Left renal pelvis (tissue), 4 donors: ENCODE measurements at regions not wholly inside any gene's neighbourhood (a gene's known extent, or its start where the extent isn't known, plus 50 kb on each side); places are given as distances from the start of the nearest gene placed in this dataset.
A peak's percentile ranks its signal among the peaks of the same experiment; 100 is the strongest.
"Not testable (repeated sequence)": the region's sequence is repeated elsewhere in the genome, so short reads cannot be mapped to it uniquely, and the experiment has no call there.

ENCODE experiments used
- DNase-seq, 4 donors: peaks; one replicate each; pipeline ENCODE4 v3.0.0-alpha.2; 2013; ENCODE audit warnings: low read depth in 4 of 4, low spot score in 3 of 4

DNA sequence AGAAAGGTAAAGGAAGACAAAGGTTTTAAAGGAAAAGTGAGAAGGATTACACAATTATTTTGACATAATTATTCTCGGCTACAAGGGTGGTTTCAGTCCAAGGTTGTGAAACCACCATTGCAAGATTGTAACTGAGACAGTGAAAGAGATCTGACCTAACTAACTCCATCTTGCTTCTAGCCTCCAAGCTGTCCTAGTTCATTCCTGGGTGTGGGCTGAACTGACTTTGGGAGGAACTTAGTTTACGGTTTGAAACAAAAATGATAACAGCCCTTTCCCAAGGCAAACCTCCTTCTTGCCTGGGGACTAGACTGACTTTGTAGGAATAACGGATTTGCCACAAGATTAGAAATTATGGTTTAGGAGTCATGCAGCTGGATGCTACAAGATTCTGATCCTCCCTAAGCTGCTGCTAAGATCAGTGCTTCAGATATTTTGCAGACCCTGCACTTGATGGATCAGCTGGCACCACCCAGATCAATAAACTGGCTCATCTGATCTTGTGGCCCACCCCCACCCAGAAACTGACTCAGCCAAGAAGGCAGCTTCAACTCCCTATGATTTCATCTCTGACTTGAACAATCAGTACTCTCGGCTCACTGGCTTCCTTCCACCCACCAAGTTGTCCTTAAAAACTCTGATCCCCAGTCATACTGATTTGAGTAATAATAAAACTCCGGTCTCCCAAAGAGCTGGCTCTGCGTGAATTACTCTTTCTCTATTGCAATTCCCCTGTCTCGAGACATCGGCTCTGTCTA lies 57.7 kb upstream of the AADACL2 start:
- no peak for DNase-seq

DNA sequence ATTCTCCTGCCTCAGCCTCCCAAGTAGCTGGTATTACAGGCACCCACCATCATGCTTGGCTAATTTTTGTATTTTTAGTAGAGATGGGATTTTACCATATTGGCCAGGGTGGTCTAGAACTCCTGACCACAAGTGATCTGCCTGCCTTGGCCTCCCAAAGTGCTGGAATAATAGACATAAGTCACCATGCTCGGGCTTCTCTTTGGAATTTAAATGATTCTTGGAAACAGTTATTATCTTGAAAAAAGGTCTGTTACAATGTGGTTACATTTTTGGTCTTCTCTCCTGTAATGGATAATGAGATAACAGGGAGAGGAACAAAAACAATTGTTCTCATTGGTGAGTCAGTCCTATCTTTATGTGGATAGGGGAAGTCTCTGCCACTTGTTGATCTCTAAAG lies 59.8 kb upstream of the AADACL2 start:
- no peak for DNase-seq

DNA sequence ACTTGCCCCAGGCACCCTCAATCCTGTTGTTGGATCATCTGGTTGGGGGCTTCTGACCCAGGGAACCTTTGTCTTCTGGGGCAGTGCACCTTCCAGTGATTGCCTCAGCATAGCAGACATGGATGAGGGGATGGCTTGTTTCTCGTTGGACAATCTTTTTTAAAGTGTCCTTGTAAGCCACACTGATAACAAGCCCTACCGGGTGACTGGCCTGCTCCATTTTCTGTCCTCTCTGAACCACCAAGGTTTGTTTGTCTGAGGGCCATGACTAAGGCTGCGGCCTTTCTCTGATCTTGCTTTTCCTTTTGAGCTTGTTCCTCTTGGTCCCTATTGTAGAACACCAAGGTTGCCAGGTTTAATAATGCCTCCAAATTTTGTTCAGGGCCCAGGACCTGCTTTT lies 66.0 kb upstream of the AADACL2 start:
- not testable (repeated sequence) for DNase-seq

DNA sequence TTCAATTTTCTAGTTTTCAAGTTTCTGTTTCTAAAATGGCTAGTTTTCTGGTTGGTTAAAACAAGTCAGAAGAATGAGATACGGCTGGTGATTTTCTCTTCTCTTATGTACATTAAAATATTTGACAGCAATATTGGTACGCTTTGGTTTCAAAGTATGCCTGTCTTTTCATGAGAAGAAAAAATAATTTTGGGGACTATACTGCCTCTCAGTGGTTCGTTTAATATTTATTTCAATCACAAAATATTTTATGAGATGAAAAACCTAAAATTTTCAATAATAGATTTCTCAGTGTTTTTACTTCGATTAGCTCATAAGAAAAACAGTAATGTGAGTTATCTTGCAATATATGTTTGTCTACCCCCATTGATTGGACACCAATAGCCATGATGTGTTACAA lies 72.8 kb upstream of the AADACL2 start:
- no peak for DNase-seq

DNA sequence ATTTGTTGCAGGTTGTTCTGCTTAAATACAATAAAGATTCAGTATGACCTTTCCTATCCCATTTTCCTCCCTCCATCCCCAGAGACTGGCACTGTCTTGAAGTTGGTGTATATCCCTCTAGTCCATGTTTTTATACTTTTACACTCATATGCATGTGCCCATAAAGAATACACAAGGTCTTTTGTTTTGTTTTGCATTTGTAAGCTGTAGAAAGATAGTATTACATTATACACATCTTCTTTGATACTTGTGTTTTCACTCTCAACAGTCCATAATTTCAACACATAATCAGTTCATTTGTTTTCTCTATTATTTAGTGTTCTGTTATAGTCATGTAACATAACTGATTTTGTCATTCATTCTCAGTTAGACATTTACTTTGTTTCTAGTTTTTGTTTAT lies 88.7 kb upstream of the AADACL2 start:
- no peak for DNase-seq

DNA sequence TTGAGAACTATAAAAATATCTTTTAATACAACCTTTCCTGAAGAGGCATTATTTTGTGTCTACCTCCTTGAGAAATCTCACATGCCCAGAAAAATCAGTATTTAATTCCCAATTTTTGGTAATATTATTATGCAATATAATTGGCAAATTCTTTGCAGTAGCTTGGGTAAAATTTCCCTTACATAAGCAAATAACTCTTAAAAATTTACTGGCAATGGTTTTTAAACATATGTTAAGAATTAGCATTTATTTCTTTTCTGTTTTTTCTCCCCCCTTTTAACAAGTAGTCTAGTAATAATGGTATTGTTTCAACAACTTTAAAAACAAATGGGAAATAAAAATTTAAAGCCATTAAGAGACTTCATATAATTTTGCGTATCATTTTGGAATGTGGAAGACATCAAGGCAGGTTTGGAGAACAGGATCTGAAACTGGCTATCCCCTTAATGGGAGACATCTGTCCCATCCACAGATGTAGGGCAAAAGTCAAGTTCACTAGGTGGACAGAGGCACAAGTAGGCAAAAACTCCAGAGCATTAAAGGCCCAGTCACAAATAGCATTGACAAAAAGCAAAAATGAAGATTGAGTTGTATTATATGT lies 89.6 kb upstream of the AADACL2 start:
- DNase-seq: no peak

DNA sequence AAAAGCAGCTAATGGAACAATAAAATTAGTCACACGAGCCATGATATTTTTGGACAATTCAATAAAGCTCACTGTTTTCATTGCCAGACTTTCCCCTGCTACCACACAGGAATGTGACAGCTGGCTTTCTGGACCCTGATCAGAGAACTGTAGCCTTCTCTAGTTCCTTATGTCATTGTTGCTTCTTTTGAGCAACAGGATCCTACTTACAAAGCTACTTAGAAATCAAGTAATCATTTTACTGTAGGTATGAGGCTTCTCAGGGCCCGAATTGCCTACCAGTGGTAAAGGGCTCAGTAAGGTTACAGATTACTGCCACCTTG lies 94.3 kb upstream of the AADACL2 start:
- no peak for DNase-seq

DNA sequence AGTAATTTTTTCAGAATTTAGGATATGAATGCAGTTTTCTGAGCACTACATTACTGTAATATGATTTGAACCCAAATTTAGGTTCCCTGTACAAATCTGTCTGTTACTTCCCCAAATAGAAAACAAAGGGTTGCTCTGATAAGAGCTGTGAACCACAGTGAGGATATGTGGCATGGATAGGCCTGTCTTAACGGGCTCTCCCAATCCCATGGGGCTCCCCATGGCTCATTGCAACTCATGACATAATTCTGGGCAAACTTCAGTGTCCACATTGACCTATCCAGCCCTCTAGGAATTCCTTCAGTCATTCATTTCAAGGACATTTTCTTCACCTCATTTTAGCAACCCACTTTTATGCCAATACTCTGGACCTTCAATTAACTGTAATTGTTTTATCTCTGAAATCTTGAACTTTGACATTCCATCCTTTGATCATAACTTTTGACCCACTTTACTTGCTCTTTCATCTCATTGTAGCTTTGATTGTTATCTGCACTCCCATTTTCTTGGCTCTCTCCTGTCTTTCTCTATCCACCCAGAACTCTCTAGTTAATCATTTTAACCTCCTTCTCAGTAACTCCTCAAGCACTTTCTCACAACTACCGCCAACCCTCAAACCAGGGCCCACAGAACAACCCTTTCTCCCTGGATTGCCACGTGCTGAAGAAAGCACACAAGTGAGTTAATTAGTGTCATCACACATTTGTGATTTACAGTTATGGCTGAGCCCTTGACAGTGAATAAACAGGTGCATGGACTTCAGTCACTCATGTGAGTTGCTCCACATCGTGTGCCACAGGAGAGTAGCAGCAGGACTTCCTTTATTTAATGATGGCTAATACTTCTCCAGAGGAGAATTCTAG lies 94.9 kb upstream of the AADACL2 start:
- peak in 1 of 4 donors; percentile 19 for DNase-seq

DNA sequence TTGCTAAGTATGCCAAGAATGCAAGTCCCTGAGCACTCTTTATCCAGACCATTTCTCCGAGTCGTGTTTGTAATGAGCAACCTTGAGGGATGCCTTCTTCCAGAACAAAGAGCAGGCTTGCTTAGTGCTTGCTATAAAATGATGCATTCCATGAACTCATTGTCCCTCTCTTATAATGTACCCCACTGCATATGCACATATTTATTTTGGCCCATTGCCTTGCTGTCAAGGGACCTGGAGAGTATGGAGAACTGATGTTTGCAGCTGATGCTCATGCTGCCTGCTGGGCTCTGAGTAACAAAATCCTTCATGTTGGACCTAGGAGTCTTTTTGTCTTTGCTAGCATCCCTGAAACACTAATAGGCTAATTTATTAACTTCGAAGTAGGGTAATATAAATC lies 97.8 kb upstream of the AADACL2 start:
- no peak for DNase-seq

DNA sequence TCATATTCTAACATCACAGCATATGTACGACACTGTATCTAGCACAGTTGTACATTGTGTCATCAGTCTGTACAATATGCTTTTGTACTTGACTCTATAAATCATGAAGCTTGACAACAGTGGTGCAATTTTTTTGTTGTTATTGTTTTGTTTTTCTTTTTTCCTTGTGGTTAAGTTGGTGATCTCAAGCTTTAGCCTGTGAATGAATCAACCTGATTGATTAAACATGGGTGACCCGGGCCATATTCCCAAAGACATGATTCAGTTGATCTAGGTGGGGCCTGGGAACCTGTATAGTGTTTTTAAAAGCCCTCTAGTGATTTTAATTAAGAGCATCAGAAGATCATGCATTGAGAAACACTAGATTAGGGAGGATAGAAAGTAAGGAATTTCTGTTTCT lies 101.8 kb upstream of the AADACL2 start:
- DNase-seq: no peak

DNA sequence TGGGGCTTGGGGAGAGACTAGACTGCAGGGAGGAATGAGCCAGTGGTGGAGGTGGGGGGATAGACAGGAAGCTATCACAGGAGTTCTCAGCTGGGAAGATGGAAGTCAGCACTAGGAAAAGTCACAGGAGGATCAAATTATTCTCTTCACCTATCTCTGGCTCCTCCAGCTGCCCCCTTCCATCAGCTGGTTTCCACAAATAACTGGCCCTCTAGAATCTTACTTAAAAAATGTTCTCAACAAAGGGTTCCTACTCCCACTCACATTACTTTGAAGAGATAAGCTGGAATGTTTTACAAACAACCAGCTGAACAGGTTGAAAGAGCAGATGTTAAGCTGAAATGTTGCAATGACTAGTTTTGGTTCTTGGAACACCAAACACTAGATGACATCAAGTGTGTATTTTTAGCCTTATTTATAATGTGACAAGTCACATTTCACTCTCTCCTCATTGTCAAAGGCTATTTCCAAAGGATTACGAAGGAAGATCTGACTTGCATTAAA lies 102.7 kb upstream of the AADACL2 start:
- no peak for DNase-seq

DNA sequence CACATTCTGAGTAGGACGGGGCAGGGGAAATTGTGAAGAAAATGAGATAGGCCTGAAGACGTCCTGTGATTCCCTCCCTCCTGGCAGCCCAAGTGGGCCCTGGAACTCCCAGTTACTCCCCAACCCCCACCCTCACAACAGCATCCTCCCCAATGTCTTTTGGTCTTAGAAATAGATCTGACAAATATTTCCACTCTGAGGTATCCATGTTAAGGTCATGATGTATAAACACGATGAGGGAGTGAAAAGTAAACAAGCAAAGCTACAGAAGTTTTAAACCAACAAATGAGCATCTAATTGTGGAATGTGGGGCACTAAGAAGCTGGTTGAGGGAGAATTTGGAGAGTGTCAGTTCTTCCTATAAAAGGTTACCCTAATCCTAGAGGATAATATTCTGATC lies 103.7 kb upstream of the AADACL2 start:
- no peak for DNase-seq

DNA sequence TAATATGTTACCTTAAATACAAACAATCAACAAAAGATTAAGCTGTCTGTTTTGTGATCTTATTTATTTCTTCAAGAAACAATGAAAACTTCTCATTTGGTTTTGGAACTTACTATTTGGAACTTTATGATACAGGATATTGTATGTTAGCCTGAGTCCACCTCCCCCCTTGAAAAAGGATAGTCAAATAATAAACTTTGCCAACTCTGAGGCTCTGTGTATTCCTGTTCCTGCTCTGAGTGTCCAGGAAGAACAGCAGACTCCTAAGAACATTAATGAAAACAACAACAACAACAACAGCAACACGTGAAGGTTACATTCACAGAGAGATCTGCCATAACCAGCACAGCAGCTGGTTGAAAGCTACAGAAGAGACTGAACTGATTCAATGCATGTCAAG lies 108.1 kb upstream of the AADACL2 start:
- no peak for DNase-seq

DNA sequence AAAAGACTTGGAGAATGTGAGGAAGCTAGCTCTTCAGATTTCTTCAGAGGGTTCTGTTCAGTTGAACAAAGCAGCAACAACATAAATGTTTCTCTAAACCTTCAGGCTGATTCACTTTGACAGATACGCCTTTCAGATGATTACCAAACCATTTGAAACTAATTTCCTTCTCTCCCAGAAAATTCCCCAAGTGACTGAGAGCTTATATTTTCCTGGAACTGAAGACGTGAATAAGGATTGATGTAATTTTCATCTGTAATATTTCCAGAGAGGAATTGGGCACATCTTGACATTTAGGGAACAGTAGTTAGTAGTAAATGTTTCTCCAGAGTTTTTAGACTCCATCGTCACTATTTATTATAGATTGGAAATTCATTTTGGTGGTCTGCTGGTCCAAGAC lies 108.6 kb upstream of the AADACL2 start:
- no peak for DNase-seq

DNA sequence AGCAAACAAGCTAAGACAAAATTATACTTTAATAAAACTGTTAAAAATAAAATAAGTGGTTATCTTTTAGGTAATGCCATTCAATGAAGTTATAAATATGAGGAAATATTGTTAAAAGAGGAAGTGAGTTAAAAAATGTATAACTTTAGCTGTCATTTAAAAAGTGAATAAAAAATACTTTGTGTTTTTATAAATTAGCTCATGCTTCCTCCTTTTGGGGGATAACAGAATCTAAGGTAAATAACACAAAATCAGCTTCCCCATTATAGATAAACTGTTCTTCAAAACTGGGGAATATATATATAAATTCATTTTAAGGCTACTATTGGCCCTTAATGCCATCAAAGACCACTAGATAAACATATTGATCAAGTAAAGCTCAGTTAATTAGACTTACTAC lies 113.7 kb upstream of the AADACL2 start:
- DNase-seq: no peak

DNA sequence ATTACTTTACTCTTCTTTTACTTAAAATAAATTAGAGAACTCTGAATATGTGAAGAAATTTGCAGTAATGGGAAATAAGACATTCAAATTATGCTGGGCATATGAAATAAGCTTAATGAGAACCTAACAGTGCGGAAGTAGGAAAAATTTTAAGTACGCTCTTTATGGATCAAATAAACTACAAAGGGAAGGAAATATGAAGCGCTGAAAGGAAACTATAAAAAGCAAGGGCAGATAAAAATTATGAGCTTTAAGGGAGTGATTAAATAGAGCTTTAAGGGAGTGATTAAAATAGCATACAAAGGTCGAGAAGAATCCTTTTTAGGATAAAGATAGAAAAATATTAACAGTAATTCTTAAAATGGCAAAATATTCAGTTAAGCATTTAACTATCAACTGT lies 118.3 kb upstream of the AADACL2 start:
- no peak for DNase-seq

DNA sequence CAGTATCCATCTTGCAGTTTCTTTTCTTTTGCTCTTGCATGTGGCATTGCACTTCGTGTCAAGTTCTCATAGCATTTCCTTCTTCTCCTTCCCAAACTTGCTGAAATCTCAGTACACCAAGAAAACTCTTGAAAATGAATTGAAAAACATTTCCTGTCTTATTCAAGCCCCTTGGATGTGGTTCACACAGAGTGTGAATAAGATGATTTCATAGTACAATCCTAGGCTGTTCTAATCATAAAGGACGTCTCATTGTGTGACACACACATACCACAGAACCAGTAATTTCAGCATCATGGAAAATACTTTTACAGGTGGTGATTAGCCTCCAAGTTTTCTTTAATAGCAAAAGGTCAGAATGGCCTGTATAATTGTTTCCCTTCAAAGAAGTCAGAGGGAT lies 121.6 kb upstream of the AADACL2 start:
- no peak for DNase-seq

DNA sequence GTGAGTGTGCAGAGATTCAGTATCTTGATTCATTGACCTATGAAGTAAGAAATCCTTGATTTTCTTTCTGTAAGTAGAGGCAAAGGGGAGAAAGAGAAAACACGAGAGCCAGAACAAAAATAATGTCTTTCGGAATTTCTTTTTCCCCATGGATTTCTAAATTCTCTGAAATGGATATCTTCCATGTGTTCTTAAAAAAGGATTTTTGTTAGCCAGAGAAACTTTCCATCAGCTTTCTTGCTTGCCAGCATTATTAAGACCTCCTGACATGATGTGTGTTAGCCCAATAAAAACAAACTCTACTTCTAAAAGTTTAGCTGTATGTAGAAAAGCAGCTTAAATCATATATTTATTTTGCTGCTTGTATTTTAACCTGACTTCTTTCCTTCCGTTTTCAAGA lies 122.3 kb upstream of the AADACL2 start:
- DNase-seq: peak in 1 of 4 donors; percentile 5

DNA sequence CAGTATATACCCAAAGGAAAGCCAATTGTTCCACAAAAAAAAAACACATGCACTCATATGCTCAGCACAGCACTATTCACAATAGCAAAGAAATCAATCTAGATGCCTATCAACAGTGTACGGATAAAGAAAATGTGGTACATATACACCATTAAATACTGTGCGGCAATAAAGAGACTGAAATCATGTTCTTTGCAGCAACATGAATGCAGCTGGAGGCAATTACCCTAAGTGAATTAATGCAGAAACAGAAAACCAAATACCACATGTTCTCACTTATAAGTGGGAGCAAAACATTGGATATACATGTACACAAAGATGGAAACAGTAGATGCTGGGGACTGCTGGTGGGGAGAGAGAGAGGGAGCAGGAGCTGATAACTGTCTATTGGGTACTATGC lies 124.2 kb upstream of the AADACL2 start:
- DNase-seq: no peak

DNA sequence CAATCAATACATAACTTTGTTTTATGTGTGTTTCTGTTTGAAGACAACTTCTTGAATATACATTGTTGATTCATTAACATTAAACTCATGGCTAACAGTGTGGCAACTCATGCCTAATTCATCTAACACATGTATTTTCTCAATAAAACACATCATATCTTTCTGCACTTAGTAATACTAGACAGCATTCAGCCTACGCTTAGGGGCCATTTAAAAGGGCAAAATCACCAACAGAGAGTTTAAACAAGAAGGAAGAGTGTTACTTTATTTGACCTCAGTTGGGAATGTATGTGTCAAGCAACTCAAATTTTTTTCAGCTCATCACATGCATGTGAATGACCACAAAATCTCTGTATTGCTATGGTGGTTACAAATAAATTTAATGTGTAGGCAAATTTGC lies 128.8 kb upstream of the AADACL2 start:
- DNase-seq: no peak

DNA sequence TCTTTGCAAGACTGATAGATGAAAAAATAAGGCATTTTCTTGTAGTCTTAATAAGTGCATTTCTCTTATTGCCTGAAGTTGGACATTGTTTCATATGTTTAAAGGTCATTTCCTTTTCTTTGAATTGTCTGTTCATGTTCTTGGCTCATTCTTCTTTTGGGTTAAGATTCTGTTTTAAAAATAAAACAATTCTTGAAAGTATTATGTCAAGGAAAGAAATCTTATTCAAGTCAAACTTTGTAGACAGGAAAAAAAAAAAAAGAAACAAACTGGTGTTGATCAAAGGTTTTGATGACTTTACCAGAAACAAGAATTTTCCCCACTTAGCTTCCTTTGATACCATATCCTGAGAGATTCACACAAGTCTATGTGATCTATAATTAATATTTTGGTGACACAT lies 132.9 kb upstream of the AADACL2 start:
- no peak for DNase-seq
